ENCODE measurements at regions not wholly inside any gene's neighbourhood (a gene's known extent, or its start where the extent isn't known, plus 50 kb on each side); places are given as distances from the start of the nearest gene placed in this dataset.

DNA sequence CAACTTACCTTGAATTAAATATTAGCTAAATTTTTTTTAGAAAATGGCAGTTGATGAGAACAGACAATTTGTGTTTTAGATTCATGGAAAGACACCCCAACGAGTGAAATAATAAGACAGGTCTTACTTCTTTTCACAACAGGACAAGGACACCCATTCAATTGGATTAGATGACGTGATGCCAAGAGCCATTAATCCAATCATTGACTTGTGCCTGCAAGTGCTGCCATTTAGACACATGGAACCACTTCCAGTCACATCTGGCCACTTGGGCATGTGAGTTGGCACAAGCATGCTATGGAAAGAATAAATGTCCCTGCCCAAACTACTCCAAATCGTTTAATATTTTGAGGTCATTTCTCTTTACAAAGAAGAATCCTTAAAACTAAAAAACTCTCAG, 1308.8 kb downstream of the ROBO2 start:
- H3K36me3 Mint-ChIP-seq (ENCODE audit: unreplicated experiment) = no peaks in the 10 kb centered on the region
- H3K9me3 Mint-ChIP-seq (ENCODE audit: unreplicated experiment) = no peaks in the 10 kb centered on the region
- no peak overlapping the region for H3K4me3 Mint-ChIP-seq (ENCODE audit: unreplicated experiment)
- H3K27me3 Mint-ChIP-seq (ENCODE audit: unreplicated experiment) = peaks cover 6% of the 10 kb centered on the region
- no peak for DNase-seq
- H3K27ac Mint-ChIP-seq (ENCODE audit: unreplicated experiment) = no peak overlapping the region
- H3K4me1 Mint-ChIP-seq (ENCODE audit: low read depth, unreplicated experiment) = no peaks in the 10 kb centered on the region
- TF ChIP-seq, protein P1, sequence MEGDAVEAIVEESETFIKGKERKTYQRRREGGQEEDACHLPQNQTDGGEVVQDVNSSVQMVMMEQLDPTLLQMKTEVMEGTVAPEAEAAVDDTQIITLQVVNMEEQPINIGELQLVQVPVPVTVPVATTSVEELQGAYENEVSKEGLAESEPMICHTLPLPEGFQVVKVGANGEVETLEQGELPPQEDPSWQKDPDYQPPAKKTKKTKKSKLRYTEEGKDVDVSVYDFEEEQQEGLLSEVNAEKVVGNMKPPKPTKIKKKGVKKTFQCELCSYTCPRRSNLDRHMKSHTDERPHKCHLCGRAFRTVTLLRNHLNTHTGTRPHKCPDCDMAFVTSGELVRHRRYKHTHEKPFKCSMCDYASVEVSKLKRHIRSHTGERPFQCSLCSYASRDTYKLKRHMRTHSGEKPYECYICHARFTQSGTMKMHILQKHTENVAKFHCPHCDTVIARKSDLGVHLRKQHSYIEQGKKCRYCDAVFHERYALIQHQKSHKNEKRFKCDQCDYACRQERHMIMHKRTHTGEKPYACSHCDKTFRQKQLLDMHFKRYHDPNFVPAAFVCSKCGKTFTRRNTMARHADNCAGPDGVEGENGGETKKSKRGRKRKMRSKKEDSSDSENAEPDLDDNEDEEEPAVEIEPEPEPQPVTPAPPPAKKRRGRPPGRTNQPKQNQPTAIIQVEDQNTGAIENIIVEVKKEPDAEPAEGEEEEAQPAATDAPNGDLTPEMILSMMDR (IDR thresholded peaks at IDR 0.05; ENCODE audit: partially characterized antibody, unreplicated experiment) = no peak

DNA sequence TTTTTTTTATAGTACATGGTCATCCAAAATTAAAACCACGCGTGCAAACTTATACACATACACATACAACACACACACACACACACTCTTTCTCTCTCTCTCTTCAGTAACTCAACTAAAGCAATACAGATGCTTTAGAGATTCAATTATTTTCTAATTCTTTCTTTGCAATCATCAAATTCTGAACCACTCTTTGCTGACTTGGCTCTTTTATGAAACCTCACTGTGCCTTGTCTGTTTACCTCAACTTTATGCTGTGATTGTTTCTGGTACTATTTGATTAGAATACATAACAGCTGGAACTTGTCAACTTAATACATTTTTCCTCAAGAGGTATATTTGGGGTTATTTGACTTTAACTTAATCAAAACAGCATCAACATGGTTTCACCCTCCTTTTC, 1309.7 kb downstream of the ROBO2 start:
- H3K9me3 Mint-ChIP-seq (ENCODE audit: unreplicated experiment) = no peaks in the 10 kb centered on the region

DNA sequence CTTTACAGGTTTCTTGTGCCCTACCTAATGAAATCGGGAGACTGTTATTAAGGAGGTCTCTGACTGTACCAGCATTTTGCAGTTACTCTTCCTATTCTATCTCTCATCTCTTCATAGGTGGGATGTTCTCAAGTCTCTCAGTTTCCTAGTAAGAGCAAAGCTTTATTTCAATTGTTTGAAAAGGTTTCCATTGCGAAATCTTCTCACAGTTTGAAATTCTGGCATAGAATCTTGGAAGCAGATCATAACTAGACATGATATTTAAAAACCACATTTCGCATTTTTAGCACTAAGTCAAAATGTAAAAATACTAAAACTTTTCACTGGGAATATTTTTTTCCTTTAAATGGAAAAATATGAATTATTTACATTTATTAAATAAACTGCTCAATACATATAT, 1311.4 kb downstream of the ROBO2 start:
- DNase-seq = no peak
- Mint-ChIP-seq H3K4me1 (ENCODE audit: low read depth, unreplicated experiment) (no peaks in the 10 kb centered on the region), H3K36me3 (ENCODE audit: unreplicated experiment) (no peaks in the 10 kb centered on the region), H3K4me3 (ENCODE audit: unreplicated experiment) (no peak overlapping the region), H3K27me3 (ENCODE audit: unreplicated experiment) (no peaks in the 10 kb centered on the region), H3K9me3 (ENCODE audit: unreplicated experiment) (peaks cover 2% of the 10 kb centered on the region), H3K27ac (ENCODE audit: unreplicated experiment) (no peak overlapping the region)
- TF ChIP-seq, protein P1 (IDR thresholded peaks at IDR 0.05; ENCODE audit: partially characterized antibody, unreplicated experiment) = no peak

More for the DNA sequence above, 1309.7 kb downstream of the ROBO2 start:
- no peaks in the 10 kb centered on the region for H3K4me1 Mint-ChIP-seq (ENCODE audit: low read depth, unreplicated experiment)
- no peaks in the 10 kb centered on the region for H3K36me3 Mint-ChIP-seq (ENCODE audit: unreplicated experiment)
- TF ChIP-seq, protein P1 (IDR thresholded peaks at IDR 0.05; ENCODE audit: partially characterized antibody, unreplicated experiment) = no peak
- no peak for DNase-seq
- no peak overlapping the region for H3K4me3 Mint-ChIP-seq (ENCODE audit: unreplicated experiment)
- H3K27ac Mint-ChIP-seq (ENCODE audit: unreplicated experiment) = no peak overlapping the region
- H3K27me3 Mint-ChIP-seq (ENCODE audit: unreplicated experiment) = no peaks in the 10 kb centered on the region

DNA sequence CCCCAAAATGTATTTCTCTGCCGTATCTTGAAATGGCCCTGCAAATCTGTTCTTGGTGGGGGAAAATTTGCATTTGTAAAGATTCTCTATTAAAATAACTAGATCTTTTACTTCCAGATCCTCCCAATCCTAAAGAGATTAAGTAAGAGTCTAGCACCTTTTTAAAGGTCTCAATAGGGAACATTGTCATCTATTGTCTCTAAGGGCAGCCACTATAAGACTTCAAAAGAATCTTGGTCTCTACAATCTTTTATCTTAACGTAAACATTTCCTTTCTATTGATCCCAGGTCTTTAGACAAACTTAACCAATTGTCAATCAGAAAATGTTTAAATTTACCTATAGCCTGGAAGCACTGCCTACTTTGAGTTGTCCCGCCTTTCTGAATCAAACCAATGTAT, 1313.3 kb downstream of the ROBO2 start:
- H3K27me3 Mint-ChIP-seq (ENCODE audit: unreplicated experiment) = no peaks in the 10 kb centered on the region
- H3K27ac Mint-ChIP-seq (ENCODE audit: unreplicated experiment) = no peak overlapping the region
- no peak overlapping the region for H3K4me3 Mint-ChIP-seq (ENCODE audit: unreplicated experiment)
- H3K36me3 Mint-ChIP-seq (ENCODE audit: unreplicated experiment) = no peaks in the 10 kb centered on the region
- no peak for DNase-seq
- H3K9me3 Mint-ChIP-seq (ENCODE audit: unreplicated experiment) = peaks cover 2% of the 10 kb centered on the region
- TF ChIP-seq, protein P1 (IDR thresholded peaks at IDR 0.05; ENCODE audit: partially characterized antibody, unreplicated experiment) = no peak
- no peaks in the 10 kb centered on the region for H3K4me1 Mint-ChIP-seq (ENCODE audit: low read depth, unreplicated experiment)

DNA sequence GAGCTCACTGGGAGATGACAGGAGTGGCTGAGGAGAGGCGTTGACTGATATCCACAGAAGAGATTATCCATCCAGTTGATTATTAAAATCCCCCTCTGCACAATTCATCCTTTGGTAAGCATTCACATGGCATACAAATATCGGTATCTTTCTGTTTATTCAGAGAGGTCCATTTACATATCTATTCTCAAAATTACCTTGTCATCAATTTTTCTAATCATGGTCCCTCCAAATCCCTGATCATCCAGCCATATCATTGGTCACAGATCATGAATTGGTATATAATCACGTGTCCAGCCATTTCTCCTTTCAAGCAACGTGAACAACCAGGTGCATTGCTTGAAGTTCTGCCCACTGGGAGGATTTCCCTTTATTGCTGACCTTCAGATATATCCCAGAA, 1321.0 kb downstream of the ROBO2 start:
- TF ChIP-seq, protein P1 (IDR thresholded peaks at IDR 0.05; ENCODE audit: partially characterized antibody, unreplicated experiment) = no peak

More for the DNA sequence above, 1321.0 kb downstream of the ROBO2 start:
- Mint-ChIP-seq H3K36me3 (ENCODE audit: unreplicated experiment) (no peaks in the 10 kb centered on the region), H3K4me1 (ENCODE audit: low read depth, unreplicated experiment) (no peaks in the 10 kb centered on the region), H3K27ac (ENCODE audit: unreplicated experiment) (no peak overlapping the region), H3K9me3 (ENCODE audit: unreplicated experiment) (peaks cover under 1% of the 10 kb centered on the region), H3K4me3 (ENCODE audit: unreplicated experiment) (no peak overlapping the region), H3K27me3 (ENCODE audit: unreplicated experiment) (no peaks in the 10 kb centered on the region)
- DNase-seq = no peak
